Small intestine (tissue), 7 donors: ENCODE measurements at regions not wholly inside any gene's neighbourhood (a gene's known extent, or its start where the extent isn't known, plus 50 kb on each side); places are given as distances from the start of the nearest gene placed in this dataset.

Source experiments
- DNase-seq, 2 donors: peaks; one replicate each; pipeline versions ENCODE4 v3.0.0 to v3.0.0-alpha.2; 2013
- FAIRE-seq: peaks from 2 replicates; lab custom pipeline; 2012; peaks lifted over from hg19 to GRCh38; lab: Jason Lieb, UNC
- H3K27ac ChIP-seq, 3 donors: one replicate each; pipeline ENCODE4 v1.5.1; 2013; ENCODE audit warnings: low read length in 2 of 3, mild to moderate bottlenecking in 2 of 3, control low read depth in 1 of 3, inconsistent platforms in 1 of 3, low read depth in 1 of 3, moderate library complexity in 1 of 3
- H3K27me3 ChIP-seq, 3 donors: one replicate each; pipeline ENCODE4 v1.6.1; 2013; ENCODE audit warnings: low read length in 3 of 3, inconsistent platforms in 1 of 3; ENCODE audit not compliant: control insufficient read depth in 3 of 3, insufficient read depth in 3 of 3
- H3K36me3 ChIP-seq, 3 donors: one replicate each; pipeline ENCODE4 v1.6.1; 2013; ENCODE audit warnings: low read length in 3 of 3, inconsistent platforms in 1 of 3, low read depth in 1 of 3, mild to moderate bottlenecking in 1 of 3, moderate library complexity in 1 of 3; ENCODE audit not compliant: control insufficient read depth in 3 of 3, insufficient read depth in 2 of 3
- H3K4me1 ChIP-seq, 3 donors: one replicate each; pipeline ENCODE4 v1.6.1; 2013; ENCODE audit warnings: low read length in 2 of 3, inconsistent platforms in 1 of 3, low read depth in 1 of 3, mild to moderate bottlenecking in 1 of 3, moderate library complexity in 1 of 3; ENCODE audit not compliant: control insufficient read depth in 3 of 3, insufficient read depth in 2 of 3
- H3K4me3 ChIP-seq, 3 donors: one replicate each; pipeline ENCODE4 v1.5.1; 2013; ENCODE audit warnings: low read length in 3 of 3, control low read depth in 1 of 3, inconsistent platforms in 1 of 3, low read depth in 1 of 3, mild to moderate bottlenecking in 1 of 3, moderate library complexity in 1 of 3
- H3K9me3 ChIP-seq, 2 donors: one replicate each; pipeline ENCODE4 v1.6.1; 2013; ENCODE audit warnings: low read depth in 1 of 2, low read length in 1 of 2; ENCODE audit not compliant: control insufficient read depth in 2 of 2, insufficient read depth in 1 of 2
- WGBS, 3 donors: extraction: QIAGEN DNeasy Blood & Tissue Kit; methylation state at CpG; one replicate each; pipeline ENCODE4 v1.1.7; 2013; 5-methylcytosine and 5-hydroxymethylcytosine counted together
- donor health status: healthy with polysubstance abuse.
- donor health status: control.
- donor health status: control.
- donor health status: Bipolar disorder and iron deficiency.
- donor health status: healthy.

- Histone ChIP-seq H3K27me3 (no peaks in the 10 kb centered on the region), H3K27ac (no peak overlapping the region), H3K4me1 (no peaks in the 10 kb centered on the region), H3K4me3 (no peak overlapping the region), H3K9me3 (peaks cover 2 to 4% of the 10 kb centered on the region in 2 donors), H3K36me3 (no peaks in the 10 kb centered on the region)
- DNase-seq = peak in 1 of 2 donors; percentile 33
- 31 to 42% (median 35%) methylated on average over 4 of the region's 4 CpGs for WGBS, 3 donors
- FAIRE-seq = no peak
Measured at GRCh38 chr2:52810460-52810859, 957.1 kb upstream of the CHAC2 start.

- H3K4me3 ChIP-seq = no peak overlapping the region
- DNase-seq (no peak), FAIRE-seq (no peak)
- no peaks in the 10 kb centered on the region for H3K4me1 ChIP-seq
- H3K27me3 ChIP-seq = no peaks in the 10 kb centered on the region
- no peak overlapping the region for H3K27ac ChIP-seq
- H3K36me3 ChIP-seq = no peaks in the 10 kb centered on the region
- no peaks in the 10 kb centered on the region for H3K9me3 ChIP-seq
Measured at GRCh38 chr2:52805901-52806410, 961.6 kb upstream of the CHAC2 start.

DNA sequence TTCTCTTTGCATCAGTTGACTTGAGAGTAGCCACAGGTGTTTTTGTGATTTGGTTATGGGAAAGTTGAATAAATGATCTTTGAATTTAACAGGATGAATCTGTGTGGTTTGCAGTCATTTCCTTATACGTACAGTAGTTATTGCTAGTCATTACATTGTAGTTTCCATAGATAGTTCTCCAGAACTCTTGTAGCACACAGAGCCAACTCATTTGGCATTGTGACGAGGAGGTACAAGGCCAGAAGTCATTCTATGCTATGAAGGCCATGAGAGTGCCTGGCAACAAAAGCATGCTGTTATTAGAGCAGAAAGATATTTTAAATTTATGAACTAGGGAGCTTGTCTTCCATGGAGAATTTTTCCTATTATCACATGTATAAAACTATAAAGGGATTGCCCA is 973.0 kb upstream of the CHAC2 start:
- no peaks in the 10 kb centered on the region for H3K36me3 ChIP-seq
- WGBS, 3 donors = 51 to 67% (median 63%) methylated on average over 2 of the region's 2 CpGs
- no peak overlapping the region for H3K27ac ChIP-seq
- no peak overlapping the region for H3K4me3 ChIP-seq
- DNase-seq = no peak
- FAIRE-seq = no peak
- no peaks in the 10 kb centered on the region for H3K9me3 ChIP-seq
- no peaks in the 10 kb centered on the region for H3K4me1 ChIP-seq
- H3K27me3 ChIP-seq = no peaks in the 10 kb centered on the region

DNA sequence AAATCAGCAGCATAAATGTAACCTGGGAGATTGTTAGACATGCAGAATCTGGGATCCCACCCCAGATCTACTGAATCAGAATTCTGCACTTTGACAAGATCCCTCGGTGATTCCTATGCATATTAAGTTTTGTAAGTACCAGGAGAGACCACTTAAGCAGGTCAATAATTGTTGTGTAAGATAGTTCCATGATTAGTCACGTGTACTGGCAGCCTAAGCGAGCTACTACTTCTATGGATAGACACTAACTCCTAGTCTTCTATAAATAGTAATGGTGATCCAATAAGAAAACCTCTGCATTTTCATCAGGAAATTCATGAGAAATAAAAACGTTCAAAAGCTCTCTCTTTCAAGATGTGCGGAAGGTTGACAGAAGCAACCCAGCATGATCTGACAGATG is 988.2 kb upstream of the CHAC2 start:
- Histone ChIP-seq H3K27me3 (no peaks in the 10 kb centered on the region), H3K4me1 (no peaks in the 10 kb centered on the region), H3K9me3 (no peaks in the 10 kb centered on the region), H3K36me3 (no peaks in the 10 kb centered on the region), H3K4me3 (no peak overlapping the region), H3K27ac (no peak overlapping the region)
- WGBS, 3 donors = 63 to 80% (median 71%) methylated on average over 5 of the region's 5 CpGs
- FAIRE-seq (no peak), DNase-seq (no peak)

GRCh38 chr2:52776571-52776970 is 991.0 kb upstream of the CHAC2 start:
- Histone ChIP-seq H3K4me3 (no peak overlapping the region), H3K9me3 (no peaks in the 10 kb centered on the region), H3K36me3 (no peaks in the 10 kb centered on the region), H3K27ac (no peak overlapping the region), H3K4me1 (no peaks in the 10 kb centered on the region), H3K27me3 (no peaks in the 10 kb centered on the region)
- DNase-seq (no peak), FAIRE-seq (no peak)
- WGBS, 3 donors = 71 to 89% (median 83%) methylated on average over 1 of the region's 1 CpG

DNA sequence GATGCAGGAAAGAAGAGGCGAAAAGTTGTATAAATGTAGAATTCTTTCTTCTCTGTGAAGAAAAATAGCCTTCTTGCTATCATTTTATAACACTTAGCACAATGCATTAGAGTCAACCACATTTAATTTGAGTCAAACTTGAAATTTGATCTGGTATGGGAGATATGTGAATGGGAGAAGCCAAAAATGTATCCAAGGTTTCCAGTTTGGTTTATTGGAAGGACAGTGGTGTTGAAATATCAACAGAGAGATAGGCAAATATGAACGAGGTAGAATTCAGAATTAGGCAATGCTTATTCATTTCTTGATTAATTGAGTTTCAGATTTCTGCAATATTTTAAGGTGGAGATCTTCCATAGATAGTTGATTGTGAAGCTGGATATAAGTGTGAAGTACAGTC is 991.9 kb upstream of the CHAC2 start:
- WGBS, 3 donors = 60 to 73% (median 69%) methylated on average over 2 of the region's 2 CpGs
- H3K4me3 ChIP-seq = no peak overlapping the region
- H3K9me3 ChIP-seq = peaks cover 0 to 2% of the 10 kb centered on the region in 2 donors
- no peaks in the 10 kb centered on the region for H3K36me3 ChIP-seq
- no peaks in the 10 kb centered on the region for H3K27me3 ChIP-seq
- FAIRE-seq (no peak), DNase-seq (no peak)
- no peaks in the 10 kb centered on the region for H3K4me1 ChIP-seq
- H3K27ac ChIP-seq = no peak overlapping the region

- H3K36me3 ChIP-seq = no peaks in the 10 kb centered on the region
- no peak overlapping the region for H3K27ac ChIP-seq
- DNase-seq (no peak), FAIRE-seq (no peak)
- no peaks in the 10 kb centered on the region for H3K27me3 ChIP-seq
- WGBS, 3 donors = 71 to 85% (median 83%) methylated on average over 2 of the region's 2 CpGs
- H3K4me3 ChIP-seq = no peak overlapping the region
- H3K4me1 ChIP-seq = no peaks in the 10 kb centered on the region
- H3K9me3 ChIP-seq = peaks cover 0 to 6% of the 10 kb centered on the region in 2 donors
Measured at GRCh38 chr2:52765735-52766134, 1001.9 kb upstream of the CHAC2 start.

DNA sequence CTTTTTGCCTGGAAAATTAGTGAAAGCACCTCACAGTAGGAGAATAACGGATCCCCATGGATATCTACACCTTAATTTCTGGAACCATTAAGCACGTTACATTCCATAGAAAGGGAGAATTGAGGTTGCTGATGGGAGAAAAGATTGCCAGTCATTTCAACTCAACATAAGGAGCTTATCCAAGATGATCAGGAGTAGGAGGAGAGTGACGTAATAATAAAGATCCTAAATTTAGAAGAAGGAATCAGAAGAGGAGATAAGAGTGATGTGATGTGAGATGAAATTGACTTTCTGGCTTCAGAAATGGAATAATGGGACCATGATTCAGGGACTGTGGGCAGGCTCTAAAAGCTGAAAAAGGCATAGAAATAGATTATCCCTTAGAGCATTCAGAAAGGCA is 1017.8 kb upstream of the CHAC2 start:
- FAIRE-seq = no peak

GRCh38 chr2:52745144-52745543 is 1022.5 kb upstream of the CHAC2 start:
- no peak overlapping the region for H3K27ac ChIP-seq
- 66 to 88% (median 76%) methylated on average over 1 of the region's 1 CpG for WGBS, 3 donors
- no peak for FAIRE-seq

More for the DNA sequence above, 1017.8 kb upstream of the CHAC2 start:
- no peak overlapping the region for H3K27ac ChIP-seq
- H3K36me3 ChIP-seq = no peaks in the 10 kb centered on the region
- 72 to 79% (median 75%) methylated on average over 3 of the region's 3 CpGs for WGBS, 3 donors
- no peak for DNase-seq
- peaks cover 3 to 14% of the 10 kb centered on the region in 2 donors for H3K9me3 ChIP-seq
- H3K4me1 ChIP-seq = no peaks in the 10 kb centered on the region
- H3K27me3 ChIP-seq = no peaks in the 10 kb centered on the region
- H3K4me3 ChIP-seq = no peak overlapping the region

More at GRCh38 chr2:52745144-52745543, 1022.5 kb upstream of the CHAC2 start:
- H3K4me1 ChIP-seq = no peaks in the 10 kb centered on the region
- H3K27me3 ChIP-seq = no peaks in the 10 kb centered on the region
- no peaks in the 10 kb centered on the region for H3K36me3 ChIP-seq
- no peak overlapping the region for H3K4me3 ChIP-seq
- peaks cover 3 to 14% of the 10 kb centered on the region in 2 donors for H3K9me3 ChIP-seq
- DNase-seq = no peak
